HepG2 (cell line): ENCODE measurements at regions not wholly inside any gene's neighbourhood (a gene's known extent, or its start where the extent isn't known, plus 50 kb on each side); places are given as distances from the start of the nearest gene placed in this dataset.

ENCODE experiments used
- CCAR2 ChIP-seq: fragments of 200-400 bp; formaldehyde crosslinking; optimal IDR thresholded peaks from 2 replicates; pipeline ENCODE3; 2018; ENCODE audit warnings: low read depth, mild to moderate bottlenecking, low read length, moderate library complexity
- HDAC2 ChIP-seq: sonication (generic); formaldehyde crosslinking; IDR thresholded peaks from 2 replicates; pipeline ENCODE4 v1.4.0; 2020; ENCODE audit warnings: missing genetic modification reagents
- HMG20A ChIP-seq: IDR thresholded peaks from 2 replicates; pipeline ENCODE4 v1.6.1; 2016; ENCODE audit warnings: borderline replicate concordance
- HOXA3 ChIP-seq: sonication (generic); formaldehyde crosslinking; IDR thresholded peaks from 2 replicates; pipeline ENCODE4 v1.5.0; 2020; ENCODE audit warnings: missing genetic modification reagents
- ISX ChIP-seq: sonication (generic); formaldehyde crosslinking; conservative IDR thresholded peaks from 2 replicates; pipeline ENCODE4 v1.5.0; 2020; ENCODE audit warnings: missing genetic modification reagents
- KAT2B ChIP-seq: fragments of 150-350 bp; IDR thresholded peaks from 2 replicates; pipeline ENCODE4 v1.6.1; 2014; ENCODE audit warnings: low read depth, low read length, borderline replicate concordance
- KDM6A ChIP-seq: IDR thresholded peaks from 2 replicates; pipeline ENCODE4 v1.6.1; 2016; ENCODE audit warnings: low read depth
- KLF6 ChIP-seq: IDR thresholded peaks from 2 replicates; pipeline ENCODE4 v1.8.0; 2016; ENCODE audit warnings: missing biosample characterization, missing genetic modification reagents
- NCOA1 ChIP-seq: sonication (generic); formaldehyde crosslinking; IDR thresholded peaks from 2 replicates; pipeline ENCODE4 v1.9.0; 2021; ENCODE audit warnings: missing genetic modification reagents
- NR2F2 ChIP-seq: IDR thresholded peaks from 2 replicates; pipeline ENCODE4 v1.6.1; 2012; ENCODE audit warnings: low read depth, inconsistent platforms, borderline replicate concordance
- PHF20 ChIP-seq: sonication (generic); formaldehyde crosslinking; IDR thresholded peaks from 2 replicates; pipeline ENCODE4 v1.5.0; 2020; ENCODE audit warnings: mild to moderate bottlenecking, missing genetic modification reagents
- SOX6 ChIP-seq, 2 experiments: fragments of 450-650 bp in 1 of 2; sonication (generic) in 1 of 2; formaldehyde crosslinking in 1 of 2; IDR thresholded peaks; 2 replicates each; pipeline versions ENCODE4 v1.4.0 to v1.6.1; 2017 to 2020; ENCODE audit warnings: antibody characterized with exemption in 1 of 2, mild to moderate bottlenecking in 1 of 2, missing genetic modification reagents in 1 of 2
- SSRP1 ChIP-seq: IDR thresholded peaks from 2 replicates; pipeline ENCODE4 v1.6.1; 2016; ENCODE audit warnings: control low read depth
- SYNCRIP ChIP-seq: fragments of 200-400 bp; formaldehyde crosslinking; IDR thresholded peaks from 2 replicates; pipeline ENCODE4 v1.6.1; 2018; ENCODE audit warnings: mild to moderate bottlenecking, low read depth, low read length; ENCODE audit not compliant: insufficient read depth
- TAF1 ChIP-seq: sonication (generic); formaldehyde crosslinking; IDR thresholded peaks from 2 replicates; pipeline ENCODE4 v1.4.0; 2020; ENCODE audit warnings: missing genetic modification reagents
- ZEB1 ChIP-seq: IDR thresholded peaks from 2 replicates; pipeline ENCODE4 v1.6.1; 2012; ENCODE audit warnings: mild to moderate bottlenecking, low read depth, inconsistent platforms; ENCODE audit not compliant: insufficient replicate concordance
- ZFP36 ChIP-seq: fragments of 150-350 bp; IDR thresholded peaks from 2 replicates; pipeline ENCODE4 v1.6.1; 2018; ENCODE audit warnings: borderline replicate concordance, low read length, low read depth; ENCODE audit not compliant: partially characterized antibody
- ZFP82 ChIP-seq: sonication (generic); formaldehyde crosslinking; IDR thresholded peaks from 2 replicates; pipeline ENCODE4 v1.5.1; 2020; ENCODE audit warnings: mild to moderate bottlenecking, missing genetic modification reagents, borderline replicate concordance
- ZMYM2 ChIP-seq: sonication (generic); formaldehyde crosslinking; IDR thresholded peaks from 2 replicates; pipeline ENCODE4 v1.8.0; 2022; ENCODE audit warnings: mild to moderate bottlenecking, missing genetic modification reagents
- ZNF143 ChIP-seq: sonication (generic); formaldehyde crosslinking; IDR thresholded peaks from 2 replicates; pipeline ENCODE4 v1.4.0; 2020; ENCODE audit warnings: missing genetic modification reagents
- ZNF207 ChIP-seq: fragments of 450-650 bp; IDR thresholded peaks from 2 replicates; pipeline ENCODE4 v1.6.1; 2016; ENCODE audit warnings: antibody characterized with exemption, borderline replicate concordance
- ZNF44 ChIP-seq: sonication (generic); formaldehyde crosslinking; IDR thresholded peaks from 2 replicates; pipeline ENCODE4 v1.5.1; 2020; ENCODE audit warnings: mild to moderate bottlenecking, missing genetic modification reagents
- ZNF572 ChIP-seq: sonication (generic); formaldehyde crosslinking; IDR thresholded peaks from 2 replicates; pipeline ENCODE4 v1.5.1; 2020; ENCODE audit warnings: mild to moderate bottlenecking, missing genetic modification reagents
- ZZZ3 ChIP-seq: sonication (generic); formaldehyde crosslinking; IDR thresholded peaks from 2 replicates; pipeline ENCODE4 v1.4.0; 2020; ENCODE audit warnings: missing genetic modification reagents, mild to moderate bottlenecking, borderline replicate concordance
- TF ChIP-seq, protein P1 (sequence below): IDR thresholded peaks from 2 replicates; pipeline ENCODE4 v1.6.1; 2016; ENCODE audit warnings: missing compliant biosample characterization, missing genetic modification reagents, borderline replicate concordance
- TF ChIP-seq, protein P2 (sequence below): sonication (generic); formaldehyde crosslinking; IDR thresholded peaks from 2 replicates; pipeline ENCODE4 v1.5.0; 2020; ENCODE audit warnings: mild to moderate bottlenecking, missing genetic modification reagents
- TF ChIP-seq, protein P3 (sequence below): sonication (generic); formaldehyde crosslinking; IDR thresholded peaks from 2 replicates; pipeline ENCODE4 v1.8.1; 2023; ENCODE audit warnings: mild to moderate bottlenecking, missing genetic modification reagents
- TF ChIP-seq, protein P4 (sequence below), 2 experiments: fragments of 450-650 bp in 1 of 2; sonication (generic) in 1 of 2; formaldehyde crosslinking; IDR thresholded peaks; 2 replicates each; pipeline versions ENCODE4 v1.5.0 to v1.8.0; 2020 to 2022; ENCODE audit warnings: mild to moderate bottlenecking in 1 of 2, missing genetic modification reagents in 1 of 2

DNA sequence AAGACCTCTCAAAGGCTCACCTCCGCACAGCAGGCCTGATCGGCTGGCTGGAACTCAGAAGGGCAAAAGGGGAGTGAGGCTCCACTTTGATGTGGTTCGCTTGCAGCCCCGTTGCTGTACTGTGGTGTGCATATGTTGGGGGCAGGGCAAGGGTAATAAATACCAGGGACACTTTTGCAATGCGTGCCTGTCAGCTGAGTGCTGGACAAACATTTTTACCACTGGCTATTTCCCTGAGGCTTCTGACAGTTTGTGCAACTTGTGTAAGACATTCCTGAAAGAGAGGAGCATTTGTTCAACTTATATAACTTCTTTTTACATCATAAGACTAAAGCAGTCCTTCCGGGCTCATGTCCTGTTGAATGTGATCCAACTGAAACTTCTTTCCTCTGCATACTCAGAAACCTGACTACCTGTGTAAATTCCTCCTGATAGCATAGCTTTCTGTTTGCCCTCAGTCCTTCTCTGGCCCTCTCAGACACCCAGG is 82.3 kb downstream of the SPRY1 start (continued):
- TF ChIP-seq CCAR2 = peak; percentile 80
- peak; percentile 79; the same call in 1 of the 2 replicates for TF ChIP-seq ZNF44 (CRISPR knock-in tag)
- TF ChIP-seq, protein P1, sequence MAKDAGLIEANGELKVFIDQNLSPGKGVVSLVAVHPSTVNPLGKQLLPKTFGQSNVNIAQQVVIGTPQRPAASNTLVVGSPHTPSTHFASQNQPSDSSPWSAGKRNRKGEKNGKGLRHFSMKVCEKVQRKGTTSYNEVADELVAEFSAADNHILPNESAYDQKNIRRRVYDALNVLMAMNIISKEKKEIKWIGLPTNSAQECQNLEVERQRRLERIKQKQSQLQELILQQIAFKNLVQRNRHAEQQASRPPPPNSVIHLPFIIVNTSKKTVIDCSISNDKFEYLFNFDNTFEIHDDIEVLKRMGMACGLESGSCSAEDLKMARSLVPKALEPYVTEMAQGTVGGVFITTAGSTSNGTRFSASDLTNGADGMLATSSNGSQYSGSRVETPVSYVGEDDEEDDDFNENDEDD (CRISPR knock-in tag) = peak; percentile 80; the same call in 1 of the 2 replicates
- TF ChIP-seq ZMYM2 = peak; percentile 91; the same call in 1 of the 2 replicates
- TF ChIP-seq KLF6 (CRISPR knock-in tag) = 0 out of 2 replicates have a peak, but pooled peaks have one; percentile 70
- peak; percentile 94 for TF ChIP-seq KDM6A (CRISPR knock-in tag)
- TF ChIP-seq PHF20 (CRISPR knock-in tag) = no peak; the same call in 1 of the 2 replicates
- peak; percentile 96 for TF ChIP-seq HOXA3 (CRISPR knock-in tag)
- TF ChIP-seq, protein P2, sequence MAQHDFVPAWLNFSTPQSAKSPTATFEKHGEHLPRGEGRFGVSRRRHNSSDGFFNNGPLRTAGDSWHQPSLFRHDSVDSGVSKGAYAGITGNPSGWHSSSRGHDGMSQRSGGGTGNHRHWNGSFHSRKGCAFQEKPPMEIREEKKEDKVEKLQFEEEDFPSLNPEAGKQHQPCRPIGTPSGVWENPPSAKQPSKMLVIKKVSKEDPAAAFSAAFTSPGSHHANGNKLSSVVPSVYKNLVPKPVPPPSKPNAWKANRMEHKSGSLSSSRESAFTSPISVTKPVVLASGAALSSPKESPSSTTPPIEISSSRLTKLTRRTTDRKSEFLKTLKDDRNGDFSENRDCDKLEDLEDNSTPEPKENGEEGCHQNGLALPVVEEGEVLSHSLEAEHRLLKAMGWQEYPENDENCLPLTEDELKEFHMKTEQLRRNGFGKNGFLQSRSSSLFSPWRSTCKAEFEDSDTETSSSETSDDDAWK = no peak
- TF ChIP-seq ISX = no peak
- peak; percentile 79 for TF ChIP-seq TAF1 (CRISPR knock-in tag)
- TF ChIP-seq, protein P3, sequence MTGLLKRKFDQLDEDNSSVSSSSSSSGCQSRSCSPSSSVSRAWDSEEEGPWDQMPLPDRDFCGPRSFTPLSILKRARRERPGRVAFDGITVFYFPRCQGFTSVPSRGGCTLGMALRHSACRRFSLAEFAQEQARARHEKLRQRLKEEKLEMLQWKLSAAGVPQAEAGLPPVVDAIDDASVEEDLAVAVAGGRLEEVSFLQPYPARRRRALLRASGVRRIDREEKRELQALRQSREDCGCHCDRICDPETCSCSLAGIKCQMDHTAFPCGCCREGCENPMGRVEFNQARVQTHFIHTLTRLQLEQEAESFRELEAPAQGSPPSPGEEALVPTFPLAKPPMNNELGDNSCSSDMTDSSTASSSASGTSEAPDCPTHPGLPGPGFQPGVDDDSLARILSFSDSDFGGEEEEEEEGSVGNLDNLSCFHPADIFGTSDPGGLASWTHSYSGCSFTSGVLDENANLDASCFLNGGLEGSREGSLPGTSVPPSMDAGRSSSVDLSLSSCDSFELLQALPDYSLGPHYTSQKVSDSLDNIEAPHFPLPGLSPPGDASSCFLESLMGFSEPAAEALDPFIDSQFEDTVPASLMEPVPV (CRISPR knock-in tag) = peak; percentile 96
- peak; percentile 90; the same call in 1 of the 2 replicates for TF ChIP-seq NCOA1 (CRISPR knock-in tag)
- no peak for TF ChIP-seq KAT2B
- TF ChIP-seq SYNCRIP = no peak
- TF ChIP-seq HMG20A (CRISPR knock-in tag) = peak; percentile 99
- peak; percentile 100 for TF ChIP-seq NR2F2
- no peak for TF ChIP-seq ZFP82 (CRISPR knock-in tag)
- TF ChIP-seq ZNF207 = no peak
- TF ChIP-seq ZNF572 (CRISPR knock-in tag) = no peak
- TF ChIP-seq ZEB1 = peak; percentile 55
- TF ChIP-seq ZNF143 (CRISPR knock-in tag) = peak; percentile 62; the same call in 1 of the 2 replicates
- no peak for TF ChIP-seq SOX6 (IDR thresholded peaks at IDR 0.05)
- TF ChIP-seq SOX6 (CRISPR knock-in tag; IDR thresholded peaks at IDR 0.05) = peak; percentile 99
- TF ChIP-seq HDAC2 (CRISPR knock-in tag) = peak; percentile 99
- TF ChIP-seq, protein P4, sequence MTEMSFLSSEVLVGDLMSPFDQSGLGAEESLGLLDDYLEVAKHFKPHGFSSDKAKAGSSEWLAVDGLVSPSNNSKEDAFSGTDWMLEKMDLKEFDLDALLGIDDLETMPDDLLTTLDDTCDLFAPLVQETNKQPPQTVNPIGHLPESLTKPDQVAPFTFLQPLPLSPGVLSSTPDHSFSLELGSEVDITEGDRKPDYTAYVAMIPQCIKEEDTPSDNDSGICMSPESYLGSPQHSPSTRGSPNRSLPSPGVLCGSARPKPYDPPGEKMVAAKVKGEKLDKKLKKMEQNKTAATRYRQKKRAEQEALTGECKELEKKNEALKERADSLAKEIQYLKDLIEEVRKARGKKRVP (CRISPR knock-in tag; IDR thresholded peaks at IDR 0.05) = peak in 1 of 2 experiments; percentile 94; a peak in 2 of 4 replicates
- TF ChIP-seq ZZZ3 (CRISPR knock-in tag) = no peak
- no peak for TF ChIP-seq ZFP36
- 0 out of 2 replicates have a peak, but pooled peaks have one; percentile 34 for TF ChIP-seq SSRP1
